DMS153 treated with DMSO at 0.1 percent for 48 hours (cell line): ENCODE measurements at regions not wholly inside any gene's neighbourhood (a gene's known extent, or its start where the extent isn't known, plus 50 kb on each side); places are given as distances from the start of the nearest gene placed in this dataset.

Experiments
- DNase-seq: peaks from one replicate; lab custom pipeline; 2025; ENCODE audit not compliant: unreplicated experiment; lab: John Stamatoyannopoulos, UW

DNA sequence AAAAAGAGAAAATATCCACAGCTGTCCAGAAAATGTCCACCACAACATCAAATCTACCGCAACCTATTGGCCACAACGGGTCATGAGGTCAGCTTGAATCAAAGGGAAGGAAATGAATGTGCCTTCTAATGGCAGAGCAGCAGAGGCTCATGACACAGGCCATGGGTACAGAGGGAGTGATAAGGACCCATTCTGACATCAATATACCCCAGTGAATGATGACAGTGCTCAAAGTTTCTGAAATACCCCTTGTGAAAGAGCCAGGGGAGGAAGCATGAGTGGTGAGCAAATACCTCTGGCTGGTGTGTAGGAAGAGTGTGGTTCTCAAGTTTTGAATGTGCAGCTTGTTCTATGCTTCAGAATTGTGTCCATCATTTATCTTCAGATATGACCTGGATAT, 348.2 kb downstream of the IRX1 start:
- no peak for DNase-seq

DNA sequence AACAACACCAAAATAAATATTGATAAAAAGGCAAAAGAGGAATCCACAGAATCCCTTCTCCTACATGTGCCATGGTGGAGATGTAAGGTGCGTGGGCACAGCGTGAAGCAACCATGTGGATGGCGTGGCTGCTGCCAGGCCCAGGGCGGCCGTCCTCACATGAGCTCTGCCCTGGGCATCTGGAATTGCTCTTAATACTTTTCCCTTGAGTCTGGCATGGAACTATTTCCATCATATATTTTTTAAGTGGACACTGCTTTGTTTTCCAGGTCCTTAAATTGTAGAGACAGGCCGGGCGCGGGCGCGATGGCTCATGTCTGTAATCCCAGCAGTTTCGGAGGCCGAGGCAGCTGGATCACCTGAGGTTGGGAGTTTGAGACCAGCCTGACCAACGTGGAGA, 349.3 kb downstream of the IRX1 start:
- no peak for DNase-seq

GRCh38 chr5:3948838-3949237, 353.2 kb downstream of the IRX1 start:
- DNase-seq = no peak

GRCh38 chr5:3954199-3954598, 358.6 kb downstream of the IRX1 start:
- no peak for DNase-seq

- no peak for DNase-seq
Observed at GRCh38 chr5:3954633-3955032, 359.0 kb downstream of the IRX1 start.

- no peak for DNase-seq
Observed at GRCh38 chr5:3957658-3958057, 362.0 kb downstream of the IRX1 start.

- DNase-seq = no peak
Observed at GRCh38 chr5:3958389-3958788, 362.8 kb downstream of the IRX1 start.

DNA sequence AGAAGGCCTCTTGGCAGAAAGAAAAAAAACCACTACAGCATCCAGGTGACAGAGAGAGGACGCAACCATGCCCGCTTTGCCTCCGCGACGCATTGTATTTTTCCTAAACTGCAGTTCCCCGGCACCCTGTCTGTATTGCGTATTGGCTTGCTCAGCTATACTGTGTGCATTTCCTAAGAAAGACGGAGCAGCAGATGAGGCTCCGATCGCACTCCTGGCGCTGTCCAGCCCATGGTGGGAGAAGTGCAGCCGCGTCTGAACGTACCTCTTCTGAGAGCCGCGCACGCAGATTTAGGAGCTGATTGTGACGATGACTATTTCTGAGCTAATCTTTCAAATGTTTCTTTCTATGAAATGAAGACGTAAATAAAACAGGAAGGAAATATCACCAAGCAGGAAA, 366.5 kb downstream of the IRX1 start:
- DNase-seq = no peak

GRCh38 chr5:3963652-3964051, 368.0 kb downstream of the IRX1 start:
- DNase-seq = no peak

GRCh38 chr5:3980156-3980555, 384.5 kb downstream of the IRX1 start:
- no peak for DNase-seq

GRCh38 chr5:3987867-3988266, 392.2 kb downstream of the IRX1 start:
- DNase-seq = no peak

DNA sequence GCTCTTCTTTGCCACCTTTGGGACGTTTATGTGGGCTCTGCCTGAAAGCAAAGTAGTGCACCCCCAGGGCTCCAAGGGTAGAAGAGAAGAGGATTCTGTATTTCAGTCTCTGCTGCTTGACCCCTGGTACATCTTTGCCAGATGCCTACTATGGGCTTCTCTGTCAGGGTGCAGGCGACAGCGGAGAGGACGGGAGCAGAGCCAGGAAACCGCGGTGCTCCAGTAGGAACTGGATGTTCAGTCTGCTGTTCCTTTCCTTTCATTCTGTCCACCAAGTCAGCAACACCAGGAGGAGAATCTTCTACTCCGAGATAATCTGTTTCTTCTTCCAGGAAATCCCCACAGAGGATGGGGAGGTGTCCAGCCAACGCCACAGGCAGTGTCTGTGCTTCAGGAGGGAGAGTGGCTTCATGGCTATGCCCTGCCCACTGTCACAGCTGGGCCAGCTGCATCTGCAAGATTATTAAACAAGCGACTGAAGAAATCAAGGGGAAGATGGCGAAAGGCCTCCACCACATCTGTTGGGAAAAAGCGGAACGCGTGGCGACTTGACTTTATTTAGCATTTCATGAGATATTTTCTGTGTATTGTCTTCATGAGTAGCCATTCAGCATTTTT, 398.3 kb downstream of the IRX1 start:
- no peak for DNase-seq

GRCh38 chr5:3994628-3995027, 399.0 kb downstream of the IRX1 start:
- no peak for DNase-seq

DNA sequence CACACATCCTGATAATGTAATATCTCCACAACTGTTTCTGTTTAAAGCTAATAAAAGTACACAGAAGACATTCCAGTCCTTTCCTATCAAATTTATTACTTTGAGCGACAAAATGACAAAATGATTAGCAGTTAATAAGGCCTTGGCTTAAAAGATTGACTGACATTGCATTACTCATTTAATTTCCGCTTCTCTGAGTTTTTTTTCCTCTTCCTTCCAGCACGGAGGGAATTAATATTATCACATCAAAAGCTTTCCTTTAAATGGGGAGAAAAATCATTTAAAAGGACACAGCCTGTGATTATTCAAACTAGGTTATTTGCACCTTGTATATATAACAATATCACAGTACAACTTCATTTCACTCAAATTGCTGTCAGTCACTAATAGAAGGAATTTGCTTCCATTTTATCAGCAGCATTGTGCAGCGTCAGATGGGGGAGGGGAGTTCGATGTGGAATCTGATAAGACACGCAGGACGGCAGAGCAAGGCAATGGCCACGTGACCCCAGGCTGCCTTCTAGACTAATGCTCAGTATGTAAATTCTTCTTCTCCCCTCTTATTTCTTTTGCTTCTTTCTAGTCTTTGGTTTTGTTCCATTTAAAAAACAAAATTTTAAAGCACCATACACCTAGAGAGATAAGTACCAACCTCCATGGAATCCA, 400.5 kb downstream of the IRX1 start:
- DNase-seq = no peak

DNA sequence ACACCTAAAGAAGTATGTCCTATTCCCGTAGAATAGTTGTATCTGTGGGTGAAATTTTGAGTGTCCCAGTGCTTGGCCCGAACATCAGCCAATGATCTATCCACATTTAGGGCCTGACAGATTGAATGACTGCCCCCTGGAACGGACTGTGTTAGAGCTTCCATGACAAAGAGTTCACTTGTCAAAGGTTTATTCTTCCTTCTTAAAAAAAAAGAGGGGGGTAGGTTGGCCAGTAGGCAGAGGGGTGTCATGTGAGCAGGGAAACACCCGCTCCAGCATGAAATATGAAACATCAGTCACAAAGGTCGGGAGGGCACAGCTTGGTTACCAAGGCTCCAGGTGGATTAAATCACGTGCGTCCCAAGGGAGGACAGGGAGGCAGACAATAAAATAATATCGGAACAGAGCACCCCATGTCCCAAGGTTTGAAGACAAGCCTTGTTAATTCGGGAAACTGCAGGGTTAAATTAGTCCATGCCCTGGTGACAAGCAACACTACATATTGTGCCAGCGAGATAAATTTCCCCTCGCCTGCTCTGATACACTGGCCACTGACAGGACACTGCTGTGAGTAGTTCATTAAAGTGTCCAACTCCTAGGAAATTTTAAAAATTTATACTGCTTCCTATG, 401.2 kb downstream of the IRX1 start:
- DNase-seq = no peak

DNA sequence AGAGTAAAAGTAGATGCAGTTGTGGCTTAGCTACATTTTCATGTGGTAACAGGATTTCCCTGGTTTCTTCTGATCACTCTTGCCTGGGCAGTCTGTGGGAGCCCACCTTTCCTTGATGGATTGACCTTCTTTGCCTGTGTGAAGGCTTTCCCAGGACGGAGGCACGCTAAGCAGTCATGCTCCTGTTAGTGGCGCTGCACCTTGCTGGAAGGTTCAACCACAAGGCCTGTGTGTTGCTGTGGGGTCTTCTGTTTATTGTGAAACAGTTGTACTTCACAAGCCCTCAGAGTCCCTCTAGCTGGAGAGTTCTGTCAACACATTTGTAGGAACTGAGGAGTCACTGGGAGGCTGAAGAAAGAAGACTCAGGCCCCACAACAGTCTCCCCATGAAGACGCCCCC, 402.0 kb downstream of the IRX1 start:
- DNase-seq = no peak

DNA sequence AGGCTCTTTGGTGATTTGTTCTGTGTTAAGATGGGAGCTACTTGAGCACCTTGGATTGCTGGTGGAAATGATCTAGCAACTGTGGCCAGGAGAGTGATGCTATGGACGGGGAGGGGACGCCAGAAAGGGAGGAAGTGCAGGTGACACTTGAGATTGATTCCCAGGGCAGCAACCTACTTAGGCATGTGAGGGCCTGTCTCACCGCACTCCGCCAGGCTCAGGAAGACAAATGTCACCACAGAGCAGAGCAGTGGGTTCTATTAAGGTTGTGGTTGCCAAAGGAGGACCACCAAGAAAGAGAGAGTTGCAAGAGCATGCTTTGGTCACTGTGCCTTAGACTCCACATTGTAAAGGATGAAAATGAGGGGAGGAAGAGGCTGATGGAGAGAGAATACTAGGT, 404.3 kb downstream of the IRX1 start:
- DNase-seq = no peak

DNA sequence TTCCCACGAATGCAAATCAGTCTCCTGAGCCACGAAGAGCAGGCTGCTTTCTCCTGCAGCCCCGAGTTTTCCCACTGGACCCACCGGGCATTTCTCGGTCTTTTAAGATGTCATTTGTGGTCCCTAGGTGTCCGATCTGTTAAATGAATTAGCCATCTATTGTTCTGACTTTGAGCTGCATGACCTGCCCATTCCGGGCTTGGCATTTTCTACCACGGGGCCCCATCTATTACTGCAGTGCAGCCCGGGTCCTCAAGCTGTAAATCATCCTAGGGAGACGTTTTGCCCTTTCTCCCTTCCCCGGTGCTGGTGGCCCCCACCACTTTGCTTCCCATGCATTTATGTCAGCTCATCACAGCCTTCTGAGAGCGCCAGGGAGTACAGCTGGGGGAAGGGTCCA, 405.4 kb downstream of the IRX1 start:
- no peak for DNase-seq

DNA sequence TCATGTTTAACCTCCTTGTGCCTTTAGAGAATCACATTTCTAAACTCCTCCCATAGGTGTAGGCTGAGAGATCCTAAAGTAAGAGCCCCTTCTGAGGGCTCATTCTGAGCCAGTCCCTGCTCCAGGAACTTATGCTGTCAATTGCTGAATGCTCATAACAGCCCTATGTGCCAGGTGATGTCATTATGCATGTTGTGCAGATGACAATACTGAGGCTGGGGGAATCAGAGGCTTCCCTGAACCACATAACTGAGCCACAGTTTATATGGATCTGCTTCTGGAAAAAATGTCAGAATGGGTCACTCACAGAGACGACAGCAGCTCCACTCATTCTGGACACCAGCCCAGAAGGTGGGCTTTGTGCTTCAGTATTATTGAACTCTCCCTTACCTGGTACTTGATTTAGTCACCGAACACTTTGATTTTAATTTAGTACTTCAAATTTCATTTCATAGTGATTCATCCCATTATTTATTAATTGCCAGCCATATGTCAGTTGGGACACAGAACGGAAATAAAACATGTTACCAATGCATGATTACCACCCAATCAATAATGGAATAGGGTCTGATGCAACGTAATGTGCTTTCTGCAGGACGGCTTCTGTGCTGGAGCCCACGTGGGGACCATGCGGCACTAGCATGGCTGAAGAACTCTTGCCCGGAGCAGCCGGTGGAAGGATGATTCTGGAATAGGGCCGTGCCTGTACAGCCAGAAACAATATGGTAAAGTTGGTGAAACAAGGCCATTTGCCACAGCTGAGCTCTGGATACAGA, 406.3 kb downstream of the IRX1 start:
- DNase-seq = no peak

- DNase-seq = no peak
Observed at GRCh38 chr5:4005335-4005734, 409.7 kb downstream of the IRX1 start.

GRCh38 chr5:4007001-4007400, 411.4 kb downstream of the IRX1 start:
- DNase-seq = no peak

GRCh38 chr5:4011943-4012342, 416.3 kb downstream of the IRX1 start:
- DNase-seq = no peak
